Rectal smooth muscle tissue (tissue), 1 donor: ENCODE measurements at regions not wholly inside any gene's neighbourhood (a gene's known extent, or its start where the extent isn't known, plus 50 kb on each side); places are given as distances from the start of the nearest gene placed in this dataset.

Source experiments
- H3K27ac ChIP-seq: one replicate; pipeline ENCODE4 v1.7.0; 2013; ENCODE audit warnings: low read depth, low read length, inconsistent platforms
- H3K27me3 ChIP-seq: one replicate; pipeline ENCODE4 v1.7.0; 2013; ENCODE audit warnings: low read length; ENCODE audit not compliant: control insufficient read depth, insufficient read depth
- H3K36me3 ChIP-seq: one replicate; pipeline ENCODE4 v1.7.0; 2013; ENCODE audit warnings: low read length; ENCODE audit not compliant: control insufficient read depth, insufficient read depth
- H3K4me1 ChIP-seq: one replicate; pipeline ENCODE4 v1.7.0; 2013; ENCODE audit warnings: low read length; ENCODE audit not compliant: control insufficient read depth, insufficient read depth
- H3K4me3 ChIP-seq: one replicate; pipeline ENCODE4 v1.7.0; 2013; ENCODE audit warnings: low read length
- H3K9ac ChIP-seq: one replicate; pipeline ENCODE4 v1.7.0; 2013; ENCODE audit warnings: low read length

GRCh38 chr2:217749008-217749407, 253.8 kb downstream of the TNS1 start:
- no peaks in the 10 kb centered on the region for H3K27me3 ChIP-seq
- no peak overlapping the region for H3K4me3 ChIP-seq
- peaks cover 15% of the 10 kb centered on the region for H3K4me1 ChIP-seq
- peak overlapping the region; percentile 44 for H3K27ac ChIP-seq
- no peak overlapping the region for H3K9ac ChIP-seq
- no peaks in the 10 kb centered on the region for H3K36me3 ChIP-seq

DNA sequence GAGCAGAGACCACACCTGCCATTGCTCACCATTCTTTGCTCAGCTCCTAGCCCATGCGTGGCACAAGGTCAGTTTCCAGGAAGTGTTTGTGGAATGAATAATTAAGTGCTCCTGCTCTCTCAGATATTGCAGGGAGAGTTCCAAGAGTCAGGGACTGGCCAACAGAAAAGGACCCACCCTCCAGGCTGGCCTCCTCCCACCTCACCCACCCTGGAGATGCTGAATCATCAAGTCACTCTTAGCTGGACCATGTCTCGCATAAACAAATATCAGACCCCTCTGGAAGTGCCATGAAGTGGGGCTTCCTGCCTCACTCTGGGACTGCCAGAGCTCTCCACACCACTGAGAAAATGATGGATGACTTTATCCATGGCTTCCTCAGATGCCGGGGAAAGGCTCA, 256.0 kb downstream of the TNS1 start:
- Histone ChIP-seq H3K27me3 (no peaks in the 10 kb centered on the region), H3K9ac (no peak overlapping the region), H3K36me3 (peaks cover 4% of the 10 kb centered on the region), H3K4me3 (no peak overlapping the region), H3K27ac (no peak overlapping the region), H3K4me1 (peaks cover 11% of the 10 kb centered on the region)

DNA sequence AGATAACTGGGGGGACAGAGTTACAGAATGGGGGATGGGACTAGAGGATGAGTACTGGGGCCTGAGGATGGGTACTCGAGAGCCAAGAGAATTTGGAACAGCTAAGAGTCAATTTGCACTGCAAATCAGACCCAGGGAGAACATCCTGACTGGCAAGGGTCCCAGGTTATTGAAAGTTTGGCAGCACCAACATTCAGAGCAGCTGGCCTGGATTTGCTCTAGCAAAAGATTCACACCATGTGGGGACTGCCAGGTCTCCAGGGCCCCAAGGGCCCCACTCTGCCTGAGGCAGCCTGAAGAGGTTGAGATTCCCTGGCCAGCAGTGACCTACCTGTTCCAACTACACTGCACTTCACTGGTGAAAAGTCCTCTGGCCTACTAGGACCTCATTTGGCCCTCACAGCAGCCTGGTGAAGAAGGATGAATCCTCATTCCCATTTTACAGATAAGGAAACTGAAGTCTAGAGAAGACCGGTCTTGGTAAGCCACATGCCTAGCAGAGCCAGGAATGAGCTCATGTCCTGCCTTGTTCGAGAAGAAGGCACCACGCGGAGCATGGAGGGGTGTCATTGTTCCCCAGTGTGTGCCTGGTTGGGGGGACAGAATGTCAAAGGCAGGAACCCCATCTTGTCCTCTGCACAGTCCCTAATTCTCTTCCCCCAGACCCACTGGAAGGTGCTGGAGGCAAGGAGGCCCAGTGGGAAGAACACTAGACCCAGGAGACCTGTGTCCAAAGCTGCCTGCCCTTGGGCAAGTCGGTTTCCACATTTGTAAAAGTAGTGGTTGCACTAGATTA, 258.6 kb downstream of the TNS1 start:
- no peak overlapping the region for H3K9ac ChIP-seq
- peaks cover 4% of the 10 kb centered on the region for H3K36me3 ChIP-seq
- H3K27ac ChIP-seq, result peak overlapping the region; percentile 24
- no peak overlapping the region for H3K4me3 ChIP-seq
- no peaks in the 10 kb centered on the region for H3K27me3 ChIP-seq
- peaks cover 22% of the 10 kb centered on the region for H3K4me1 ChIP-seq

GRCh38 chr2:217743407-217743806, 259.4 kb downstream of the TNS1 start:
- H3K27ac ChIP-seq, result no peak overlapping the region
- H3K9ac ChIP-seq, result no peak overlapping the region
- no peaks in the 10 kb centered on the region for H3K27me3 ChIP-seq
- peaks cover 4% of the 10 kb centered on the region for H3K36me3 ChIP-seq
- H3K4me3 ChIP-seq, result no peak overlapping the region
- H3K4me1 ChIP-seq, result peaks cover 22% of the 10 kb centered on the region

- no peak overlapping the region for H3K27ac ChIP-seq
- no peak overlapping the region for H3K4me3 ChIP-seq
- H3K9ac ChIP-seq, result no peak overlapping the region
- H3K27me3 ChIP-seq, result no peaks in the 10 kb centered on the region
- H3K4me1 ChIP-seq, result peaks cover 22% of the 10 kb centered on the region
- H3K36me3 ChIP-seq, result peaks cover 6% of the 10 kb centered on the region
Observed at GRCh38 chr2:217742841-217743240, 260.0 kb downstream of the TNS1 start.

DNA sequence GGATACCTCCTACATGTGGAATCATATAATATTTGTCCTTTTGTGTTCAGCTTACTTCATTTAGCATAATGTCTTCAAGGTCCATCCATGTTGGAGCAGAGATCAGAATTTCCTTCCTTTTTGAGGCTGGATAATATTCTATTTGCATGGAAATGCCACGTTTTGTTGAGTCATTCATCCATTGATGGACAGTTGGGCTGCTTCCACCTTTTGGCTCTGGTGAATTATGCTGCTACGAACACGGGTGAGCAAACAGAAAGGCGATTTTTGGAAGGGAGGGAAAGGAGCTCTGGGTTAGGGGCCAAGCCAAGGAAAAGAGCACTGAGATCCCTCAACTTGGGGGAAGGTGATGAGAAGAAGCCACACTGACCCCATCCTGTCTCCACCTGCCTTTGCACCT, 260.5 kb downstream of the TNS1 start:
- peaks cover 6% of the 10 kb centered on the region for H3K36me3 ChIP-seq

GRCh38 chr2:217741381-217741955, 261.3 kb downstream of the TNS1 start:
- H3K4me3 ChIP-seq, result no peak overlapping the region
- no peak overlapping the region for H3K27ac ChIP-seq
- peaks cover 6% of the 10 kb centered on the region for H3K36me3 ChIP-seq
- H3K9ac ChIP-seq, result no peak overlapping the region
- H3K27me3 ChIP-seq, result no peaks in the 10 kb centered on the region
- H3K4me1 ChIP-seq, result peaks cover 22% of the 10 kb centered on the region

More for the DNA sequence above, 260.5 kb downstream of the TNS1 start:
- H3K9ac ChIP-seq, result no peak overlapping the region
- no peak overlapping the region for H3K27ac ChIP-seq
- H3K4me3 ChIP-seq, result no peak overlapping the region
- H3K4me1 ChIP-seq, result peaks cover 22% of the 10 kb centered on the region
- no peaks in the 10 kb centered on the region for H3K27me3 ChIP-seq

- Histone ChIP-seq H3K4me1 (peaks cover 22% of the 10 kb centered on the region), H3K4me3 (no peak overlapping the region), H3K27ac (no peak overlapping the region), H3K9ac (no peak overlapping the region), H3K36me3 (peaks cover 6% of the 10 kb centered on the region), H3K27me3 (no peaks in the 10 kb centered on the region)
Observed at GRCh38 chr2:217740756-217741155, 262.0 kb downstream of the TNS1 start.

DNA sequence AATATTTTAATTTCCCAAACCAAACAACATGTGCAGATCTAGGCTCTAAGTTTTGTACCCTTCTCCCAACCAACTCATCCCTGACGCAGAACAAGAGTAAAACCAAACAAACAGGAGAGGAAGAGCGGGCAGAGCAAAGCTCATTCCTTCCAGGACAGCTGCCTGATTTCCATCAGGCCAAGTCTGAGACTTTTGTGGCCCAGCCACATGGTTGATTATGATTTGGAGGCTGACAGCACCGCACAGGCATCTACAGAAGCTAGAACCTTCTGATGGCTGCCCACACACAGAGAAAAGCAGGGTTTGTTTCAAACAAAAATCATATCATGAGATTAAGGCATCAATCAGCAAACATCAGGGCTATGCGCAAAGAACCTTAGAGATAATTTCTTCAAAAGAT, 262.6 kb downstream of the TNS1 start:
- Histone ChIP-seq H3K36me3 (peaks cover 6% of the 10 kb centered on the region), H3K27ac (no peak overlapping the region), H3K9ac (no peak overlapping the region), H3K4me1 (peaks cover 22% of the 10 kb centered on the region), H3K4me3 (no peak overlapping the region), H3K27me3 (no peaks in the 10 kb centered on the region)

GRCh38 chr2:217739741-217740140, 263.1 kb downstream of the TNS1 start:
- Histone ChIP-seq H3K9ac (no peak overlapping the region), H3K4me1 (peaks cover 22% of the 10 kb centered on the region), H3K36me3 (peaks cover 6% of the 10 kb centered on the region), H3K4me3 (no peak overlapping the region), H3K27ac (no peak overlapping the region), H3K27me3 (no peaks in the 10 kb centered on the region)

- Histone ChIP-seq H3K27ac (no peak overlapping the region), H3K27me3 (no peaks in the 10 kb centered on the region)
Observed at GRCh38 chr2:217738061-217738460, 264.7 kb downstream of the TNS1 start.

GRCh38 chr2:217736776-217737550, 265.8 kb downstream of the TNS1 start:
- Histone ChIP-seq H3K4me3 (no peak overlapping the region), H3K4me1 (peaks cover 11% of the 10 kb centered on the region), H3K36me3 (peaks cover 2% of the 10 kb centered on the region), H3K27me3 (no peaks in the 10 kb centered on the region), H3K27ac (no peak overlapping the region), H3K9ac (no peak overlapping the region)

More at GRCh38 chr2:217738061-217738460, 264.7 kb downstream of the TNS1 start:
- no peak overlapping the region for H3K9ac ChIP-seq
- H3K4me3 ChIP-seq, result no peak overlapping the region
- H3K36me3 ChIP-seq, result peaks cover 6% of the 10 kb centered on the region
- peaks cover 17% of the 10 kb centered on the region for H3K4me1 ChIP-seq
